Endothelial cell (in vitro differentiated cells): ENCODE measurements at regions not wholly inside any gene's neighbourhood (a gene's known extent, or its start where the extent isn't known, plus 50 kb on each side); places are given as distances from the start of the nearest gene placed in this dataset.

ENCODE experiments used
- DNase-seq: peaks from one replicate; pipeline ENCODE4 v3.0.0; 2021; ENCODE audit warnings: low spot score
- H3K27ac Mint-ChIP-seq: one replicate; pipeline ENCODE4 v1.8.0; 2021; ENCODE audit warnings: mixed read lengths, inconsistent platforms; ENCODE audit not compliant: unreplicated experiment
- H3K27me3 Mint-ChIP-seq: one replicate; pipeline ENCODE4 v1.8.0; 2021; ENCODE audit warnings: mild to moderate bottlenecking, moderate library complexity, mixed read lengths, inconsistent platforms; ENCODE audit not compliant: unreplicated experiment
- H3K36me3 Mint-ChIP-seq: one replicate; pipeline ENCODE4 v1.8.0; 2021; ENCODE audit warnings: mild to moderate bottlenecking, low read depth, mixed read lengths, inconsistent platforms; ENCODE audit not compliant: unreplicated experiment
- H3K4me1 Mint-ChIP-seq: one replicate; pipeline ENCODE4 v1.8.0; 2021; ENCODE audit warnings: mild to moderate bottlenecking, mixed read lengths, inconsistent platforms; ENCODE audit not compliant: unreplicated experiment
- H3K4me3 Mint-ChIP-seq: one replicate; pipeline ENCODE4 v1.8.0; 2021; ENCODE audit warnings: mild to moderate bottlenecking, mixed read lengths, inconsistent platforms; ENCODE audit not compliant: unreplicated experiment
- H3K9me3 Mint-ChIP-seq: one replicate; pipeline ENCODE4 v1.8.0; 2021; ENCODE audit warnings: mixed read lengths, inconsistent platforms; ENCODE audit not compliant: unreplicated experiment
- TF ChIP-seq, protein P1 (sequence below): fragments of 200-600 bp; sonication (generic); IDR thresholded peaks from one replicate; pipeline ENCODE4 v1.5.0; 2021; ENCODE audit warnings: antibody characterized with exemption; ENCODE audit not compliant: unreplicated experiment

DNA sequence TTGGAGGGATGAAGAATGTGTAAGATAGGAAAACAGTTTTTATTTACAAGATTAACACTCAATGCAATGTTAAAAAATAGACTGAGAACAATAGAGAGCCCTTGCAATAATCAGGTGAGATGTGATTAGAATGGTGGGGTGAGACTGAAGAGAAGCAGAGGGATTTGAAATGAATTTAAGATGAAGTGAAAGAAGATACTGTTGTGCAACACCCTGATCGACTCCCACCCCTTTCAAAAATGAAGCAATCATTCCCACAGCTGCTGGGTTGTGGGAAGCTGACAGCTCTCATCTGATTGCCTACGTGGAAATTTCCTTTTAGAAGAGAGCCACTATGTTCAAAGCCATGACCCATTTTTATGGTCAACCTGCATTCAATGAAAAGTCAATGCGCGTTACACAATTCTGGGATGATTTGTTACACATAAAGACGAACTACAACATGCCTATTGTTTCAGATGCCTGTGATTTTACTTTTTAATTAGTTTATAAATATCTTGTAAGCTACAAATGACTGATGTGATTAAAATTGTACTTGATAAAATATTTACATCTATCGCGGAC lies 1374.8 kb downstream of the PCDH9 start:
- no peak overlapping the region for H3K27ac Mint-ChIP-seq
- no peaks in the 10 kb centered on the region for H3K4me1 Mint-ChIP-seq
- TF ChIP-seq, protein P1, sequence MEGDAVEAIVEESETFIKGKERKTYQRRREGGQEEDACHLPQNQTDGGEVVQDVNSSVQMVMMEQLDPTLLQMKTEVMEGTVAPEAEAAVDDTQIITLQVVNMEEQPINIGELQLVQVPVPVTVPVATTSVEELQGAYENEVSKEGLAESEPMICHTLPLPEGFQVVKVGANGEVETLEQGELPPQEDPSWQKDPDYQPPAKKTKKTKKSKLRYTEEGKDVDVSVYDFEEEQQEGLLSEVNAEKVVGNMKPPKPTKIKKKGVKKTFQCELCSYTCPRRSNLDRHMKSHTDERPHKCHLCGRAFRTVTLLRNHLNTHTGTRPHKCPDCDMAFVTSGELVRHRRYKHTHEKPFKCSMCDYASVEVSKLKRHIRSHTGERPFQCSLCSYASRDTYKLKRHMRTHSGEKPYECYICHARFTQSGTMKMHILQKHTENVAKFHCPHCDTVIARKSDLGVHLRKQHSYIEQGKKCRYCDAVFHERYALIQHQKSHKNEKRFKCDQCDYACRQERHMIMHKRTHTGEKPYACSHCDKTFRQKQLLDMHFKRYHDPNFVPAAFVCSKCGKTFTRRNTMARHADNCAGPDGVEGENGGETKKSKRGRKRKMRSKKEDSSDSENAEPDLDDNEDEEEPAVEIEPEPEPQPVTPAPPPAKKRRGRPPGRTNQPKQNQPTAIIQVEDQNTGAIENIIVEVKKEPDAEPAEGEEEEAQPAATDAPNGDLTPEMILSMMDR, result no peak
- no peaks in the 10 kb centered on the region for H3K9me3 Mint-ChIP-seq
- DNase-seq, result no peak
- H3K4me3 Mint-ChIP-seq, result no peak overlapping the region
- H3K27me3 Mint-ChIP-seq, result no peaks in the 10 kb centered on the region
- no peaks in the 10 kb centered on the region for H3K36me3 Mint-ChIP-seq

DNA sequence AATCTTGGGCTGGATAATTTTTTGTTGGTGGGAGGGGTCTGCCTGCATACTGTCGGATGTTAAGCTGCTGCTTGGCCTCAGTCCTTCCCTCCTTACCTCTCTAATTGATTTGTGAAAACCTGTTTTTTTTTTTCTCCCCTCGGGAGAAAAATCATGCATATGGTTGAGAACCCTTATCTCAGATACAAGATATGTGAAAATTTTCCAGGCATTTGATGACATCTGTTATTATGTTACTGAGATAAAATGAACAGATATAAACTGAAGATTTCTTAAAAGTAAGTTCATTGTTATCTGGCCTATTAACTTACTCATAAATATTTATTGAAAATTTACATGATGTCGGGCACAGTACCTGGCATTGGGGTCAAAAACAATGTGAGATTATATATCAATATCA lies 1375.7 kb downstream of the PCDH9 start:
- Mint-ChIP-seq H3K27ac (no peak overlapping the region), H3K27me3 (no peaks in the 10 kb centered on the region), H3K4me3 (no peak overlapping the region), H3K9me3 (no peaks in the 10 kb centered on the region), H3K4me1 (no peaks in the 10 kb centered on the region), H3K36me3 (no peaks in the 10 kb centered on the region)
- DNase-seq, result no peak
- TF ChIP-seq, protein P1, result no peak

DNA sequence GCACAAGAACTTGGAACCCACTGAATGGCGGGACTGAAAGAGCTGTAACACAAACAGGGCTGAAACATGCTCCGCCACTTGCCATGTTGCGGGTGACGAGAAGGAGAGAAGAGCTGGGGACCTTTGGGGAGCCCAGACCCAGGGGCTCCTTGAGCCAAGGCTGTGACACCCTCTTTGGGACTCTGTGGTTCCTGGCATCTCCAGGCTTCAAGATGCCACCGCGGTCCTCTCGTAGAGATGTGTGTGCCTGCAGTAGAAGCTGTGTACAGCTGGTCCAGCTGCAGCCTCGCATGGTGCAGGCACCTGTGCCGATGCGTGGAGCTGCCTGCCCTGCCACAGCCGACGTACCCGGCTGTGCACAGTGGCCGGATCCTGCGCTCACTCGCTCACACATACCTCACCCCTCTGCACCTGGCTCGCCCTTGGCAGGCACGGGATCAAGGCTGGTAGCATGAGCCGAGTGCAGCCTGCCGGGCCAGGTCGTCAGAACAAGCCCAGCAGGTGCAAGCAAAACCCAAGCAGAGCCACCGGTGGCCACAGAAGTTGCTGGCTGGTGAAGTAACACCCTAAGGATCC lies 1385.8 kb downstream of the PCDH9 start:
- Mint-ChIP-seq H3K4me1 (no peaks in the 10 kb centered on the region), H3K27ac (no peak overlapping the region), H3K4me3 (no peak overlapping the region), H3K9me3 (no peaks in the 10 kb centered on the region), H3K27me3 (no peaks in the 10 kb centered on the region), H3K36me3 (no peaks in the 10 kb centered on the region)
- DNase-seq, result no peak
- TF ChIP-seq, protein P1, result no peak

DNA sequence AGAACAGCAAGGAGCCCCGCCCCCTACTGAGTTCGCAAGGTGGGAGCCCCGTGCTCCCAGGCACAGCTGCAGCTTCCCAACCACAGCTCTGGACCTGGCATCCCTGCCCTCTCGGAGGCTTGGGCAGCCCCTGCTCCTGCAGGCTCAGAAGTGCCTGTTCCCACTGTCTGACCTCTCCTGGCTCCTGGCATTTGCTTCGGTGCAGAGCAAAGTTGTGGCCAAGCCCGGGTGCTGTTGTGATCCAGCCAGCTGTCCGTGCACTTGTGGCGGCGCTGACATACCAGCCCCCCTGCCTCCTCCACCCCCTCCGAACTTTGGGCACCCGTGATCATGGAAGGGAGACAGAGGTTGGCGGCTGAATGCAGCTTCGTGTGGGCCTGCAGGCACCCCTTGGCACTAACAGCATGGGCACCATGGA lies 1386.8 kb downstream of the PCDH9 start:
- no peak for DNase-seq
- H3K27ac Mint-ChIP-seq, result no peak overlapping the region
- H3K4me1 Mint-ChIP-seq, result no peaks in the 10 kb centered on the region

DNA sequence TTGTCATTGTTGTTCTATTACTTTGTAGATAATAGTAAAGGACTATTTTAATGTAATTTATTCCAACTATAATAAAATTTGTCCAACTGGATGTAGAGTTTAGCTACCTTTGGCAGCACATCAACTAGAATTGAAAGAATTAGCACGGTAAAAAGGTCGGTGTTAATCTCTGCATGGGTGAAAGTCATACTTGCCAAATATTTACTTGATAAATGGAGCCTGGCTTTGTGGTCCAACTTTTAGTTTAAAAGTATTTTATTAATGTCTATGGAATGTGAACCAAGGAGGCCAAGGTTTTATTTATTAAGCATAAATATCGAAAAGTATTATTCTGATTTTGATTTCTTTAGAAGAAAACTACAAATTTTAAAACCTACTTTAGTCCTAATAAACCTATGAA lies 1389.0 kb downstream of the PCDH9 start:
- Mint-ChIP-seq H3K4me3 (no peak overlapping the region), H3K4me1 (no peaks in the 10 kb centered on the region), H3K27me3 (no peaks in the 10 kb centered on the region), H3K36me3 (no peaks in the 10 kb centered on the region), H3K27ac (no peak overlapping the region), H3K9me3 (no peaks in the 10 kb centered on the region)
- TF ChIP-seq, protein P1, result no peak
- no peak for DNase-seq

More for the DNA sequence above, 1386.8 kb downstream of the PCDH9 start:
- no peaks in the 10 kb centered on the region for H3K9me3 Mint-ChIP-seq
- no peaks in the 10 kb centered on the region for H3K36me3 Mint-ChIP-seq
- no peaks in the 10 kb centered on the region for H3K27me3 Mint-ChIP-seq
- TF ChIP-seq, protein P1, result no peak
- no peak overlapping the region for H3K4me3 Mint-ChIP-seq
